ENCODE measurements at regions not wholly inside any gene's neighbourhood (a gene's known extent, or its start where the extent isn't known, plus 50 kb on each side); places are given as distances from the start of the nearest gene placed in this dataset.

GRCh38 chr1:209462433-209462832 lies 121.1 kb upstream of the CAMK1G start:
- Histone ChIP-seq H3K9ac (ENCODE audit: low read length) (no peak overlapping the region), H3K4me3 (ENCODE audit: low read length) (no peak overlapping the region), H3K9me2 (replicated peaks; ENCODE audit: insufficient read depth, low read length) (no peaks in the 10 kb centered on the region), H3F3A (ENCODE audit: insufficient read depth, low read length) (no peaks in the 10 kb centered on the region), H2AFZ (ENCODE audit: low read length) (no peak overlapping the region), H3K27ac (ENCODE audit: low read length) (no peak overlapping the region), H3K4me2 (ENCODE audit: low read depth, low read length) (no peak overlapping the region), H4K20me1 (ENCODE audit: insufficient read depth, low read length) (no peaks in the 10 kb centered on the region), H3K36me3 (replicated peaks; ENCODE audit: insufficient read depth, low read length) (no peaks in the 10 kb centered on the region), H3K9me3 (replicated peaks; ENCODE audit: insufficient read depth, low read length) (no peaks in the 10 kb centered on the region), H3K79me2 (ENCODE audit: low read length) (no peaks in the 10 kb centered on the region), H3K4me1 (ENCODE audit: low read length) (no peaks in the 10 kb centered on the region), H3K27me3 (replicated peaks; ENCODE audit: insufficient read depth, low read length) (no peaks in the 10 kb centered on the region)
- DNase-seq = no peak
- TF ChIP-seq EZH2phosphoT487 (IDR thresholded peaks at IDR 0.05; ENCODE audit: low read length) (no peak), EZH2 (optimal IDR thresholded peaks at IDR 0.05; ENCODE audit: low read depth, low read length) (no peak)
- TF ChIP-seq, protein P1, sequence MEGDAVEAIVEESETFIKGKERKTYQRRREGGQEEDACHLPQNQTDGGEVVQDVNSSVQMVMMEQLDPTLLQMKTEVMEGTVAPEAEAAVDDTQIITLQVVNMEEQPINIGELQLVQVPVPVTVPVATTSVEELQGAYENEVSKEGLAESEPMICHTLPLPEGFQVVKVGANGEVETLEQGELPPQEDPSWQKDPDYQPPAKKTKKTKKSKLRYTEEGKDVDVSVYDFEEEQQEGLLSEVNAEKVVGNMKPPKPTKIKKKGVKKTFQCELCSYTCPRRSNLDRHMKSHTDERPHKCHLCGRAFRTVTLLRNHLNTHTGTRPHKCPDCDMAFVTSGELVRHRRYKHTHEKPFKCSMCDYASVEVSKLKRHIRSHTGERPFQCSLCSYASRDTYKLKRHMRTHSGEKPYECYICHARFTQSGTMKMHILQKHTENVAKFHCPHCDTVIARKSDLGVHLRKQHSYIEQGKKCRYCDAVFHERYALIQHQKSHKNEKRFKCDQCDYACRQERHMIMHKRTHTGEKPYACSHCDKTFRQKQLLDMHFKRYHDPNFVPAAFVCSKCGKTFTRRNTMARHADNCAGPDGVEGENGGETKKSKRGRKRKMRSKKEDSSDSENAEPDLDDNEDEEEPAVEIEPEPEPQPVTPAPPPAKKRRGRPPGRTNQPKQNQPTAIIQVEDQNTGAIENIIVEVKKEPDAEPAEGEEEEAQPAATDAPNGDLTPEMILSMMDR (IDR thresholded peaks at IDR 0.05; ENCODE audit: low read length) = no peak

- DNase-seq = no peak
- Histone ChIP-seq H3K27me3 (replicated peaks; ENCODE audit: insufficient read depth, low read length) (no peaks in the 10 kb centered on the region), H2AFZ (ENCODE audit: low read length) (no peak overlapping the region), H3K79me2 (ENCODE audit: low read length) (no peaks in the 10 kb centered on the region), H4K20me1 (ENCODE audit: insufficient read depth, low read length) (no peaks in the 10 kb centered on the region), H3K9ac (ENCODE audit: low read length) (no peak overlapping the region), H3F3A (ENCODE audit: insufficient read depth, low read length) (no peaks in the 10 kb centered on the region), H3K9me2 (replicated peaks; ENCODE audit: insufficient read depth, low read length) (no peaks in the 10 kb centered on the region), H3K27ac (ENCODE audit: low read length) (no peak overlapping the region), H3K4me2 (ENCODE audit: low read depth, low read length) (no peak overlapping the region), H3K4me3 (ENCODE audit: low read length) (no peak overlapping the region), H3K36me3 (replicated peaks; ENCODE audit: insufficient read depth, low read length) (no peaks in the 10 kb centered on the region), H3K9me3 (replicated peaks; ENCODE audit: insufficient read depth, low read length) (no peaks in the 10 kb centered on the region), H3K4me1 (ENCODE audit: low read length) (no peaks in the 10 kb centered on the region)
- no peak for TF ChIP-seq EZH2phosphoT487 (IDR thresholded peaks at IDR 0.05; ENCODE audit: low read length)
- TF ChIP-seq EZH2 (optimal IDR thresholded peaks at IDR 0.05; ENCODE audit: low read depth, low read length) = no peak
- TF ChIP-seq, protein P1 (IDR thresholded peaks at IDR 0.05; ENCODE audit: low read length) = no peak
Measured at GRCh38 chr1:209463441-209463840, 120.1 kb upstream of the CAMK1G start.

GRCh38 chr1:209473025-209473424 lies 110.5 kb upstream of the CAMK1G start:
- no peaks in the 10 kb centered on the region for H3K79me2 ChIP-seq (ENCODE audit: low read length)
- H4K20me1 ChIP-seq (ENCODE audit: insufficient read depth, low read length) = no peaks in the 10 kb centered on the region
- H3K4me3 ChIP-seq (ENCODE audit: low read length) = no peak overlapping the region
- no peaks in the 10 kb centered on the region for H3K27me3 ChIP-seq (replicated peaks; ENCODE audit: insufficient read depth, low read length)
- DNase-seq = no peak
- H3K36me3 ChIP-seq (replicated peaks; ENCODE audit: insufficient read depth, low read length) = no peaks in the 10 kb centered on the region
- TF ChIP-seq EZH2 (optimal IDR thresholded peaks at IDR 0.05; ENCODE audit: low read depth, low read length) (no peak), EZH2phosphoT487 (IDR thresholded peaks at IDR 0.05; ENCODE audit: low read length) (no peak)
- TF ChIP-seq, protein P1 (IDR thresholded peaks at IDR 0.05; ENCODE audit: low read length) = no peak
- no peaks in the 10 kb centered on the region for H3K4me1 ChIP-seq (ENCODE audit: low read length)
- H3F3A ChIP-seq (ENCODE audit: insufficient read depth, low read length) = no peaks in the 10 kb centered on the region
- H2AFZ ChIP-seq (ENCODE audit: low read length) = no peak overlapping the region
- no peak overlapping the region for H3K9ac ChIP-seq (ENCODE audit: low read length)
- no peaks in the 10 kb centered on the region for H3K9me3 ChIP-seq (replicated peaks; ENCODE audit: insufficient read depth, low read length)
- H3K4me2 ChIP-seq (ENCODE audit: low read depth, low read length) = no peak overlapping the region
- no peaks in the 10 kb centered on the region for H3K9me2 ChIP-seq (replicated peaks; ENCODE audit: insufficient read depth, low read length)
- H3K27ac ChIP-seq (ENCODE audit: low read length) = no peak overlapping the region

Data from MM.1S (cell line).